Coronary artery (tissue), 2 donors: ENCODE measurements at regions not wholly inside any gene's neighbourhood (a gene's known extent, or its start where the extent isn't known, plus 50 kb on each side); places are given as distances from the start of the nearest gene placed in this dataset.

Source experiments
- DNase-seq: peaks from one replicate; pipeline ENCODE4 v3.0.0-alpha.2; 2017; ENCODE audit warnings: low spot score
- H3K27ac ChIP-seq, 2 donors: fragments of 200-600 bp; sonication (generic); one replicate each; pipeline ENCODE4 v1.5.1; 2016 to 2019
- H3K4me3 ChIP-seq: fragments of 200-600 bp; sonication (generic); 2 replicates; pipeline ENCODE4 v1.5.1; 2016; ENCODE audit warnings: mild to moderate bottlenecking, moderate library complexity
- TF ChIP-seq, protein P1 (sequence below): fragments of 200-600 bp; sonication (generic); IDR thresholded peaks from one replicate; pipeline ENCODE4 v1.5.1; 2019; ENCODE audit warnings: antibody characterized with exemption

DNA sequence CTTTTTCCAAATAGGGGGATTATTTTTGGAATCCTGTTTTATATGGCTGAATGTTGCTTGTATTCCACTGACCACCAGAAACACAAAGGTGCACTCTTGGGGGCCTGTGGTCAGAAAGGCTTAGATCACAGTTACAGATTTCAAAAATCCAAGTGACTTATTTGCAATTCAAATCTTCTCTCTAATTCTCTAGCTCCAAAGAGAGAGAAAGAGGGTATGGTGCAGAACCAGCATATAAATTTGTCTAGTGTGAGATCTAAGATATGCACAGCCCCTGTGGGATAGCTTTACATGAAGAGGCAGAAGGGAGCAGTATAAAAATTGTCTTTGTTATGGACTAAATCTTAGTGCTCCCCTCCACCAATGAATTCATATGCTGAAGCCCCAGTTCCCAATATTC is 1121.7 kb upstream of the CELF2 start:
- no peak overlapping the region for H3K27ac ChIP-seq
- TF ChIP-seq, protein P1, sequence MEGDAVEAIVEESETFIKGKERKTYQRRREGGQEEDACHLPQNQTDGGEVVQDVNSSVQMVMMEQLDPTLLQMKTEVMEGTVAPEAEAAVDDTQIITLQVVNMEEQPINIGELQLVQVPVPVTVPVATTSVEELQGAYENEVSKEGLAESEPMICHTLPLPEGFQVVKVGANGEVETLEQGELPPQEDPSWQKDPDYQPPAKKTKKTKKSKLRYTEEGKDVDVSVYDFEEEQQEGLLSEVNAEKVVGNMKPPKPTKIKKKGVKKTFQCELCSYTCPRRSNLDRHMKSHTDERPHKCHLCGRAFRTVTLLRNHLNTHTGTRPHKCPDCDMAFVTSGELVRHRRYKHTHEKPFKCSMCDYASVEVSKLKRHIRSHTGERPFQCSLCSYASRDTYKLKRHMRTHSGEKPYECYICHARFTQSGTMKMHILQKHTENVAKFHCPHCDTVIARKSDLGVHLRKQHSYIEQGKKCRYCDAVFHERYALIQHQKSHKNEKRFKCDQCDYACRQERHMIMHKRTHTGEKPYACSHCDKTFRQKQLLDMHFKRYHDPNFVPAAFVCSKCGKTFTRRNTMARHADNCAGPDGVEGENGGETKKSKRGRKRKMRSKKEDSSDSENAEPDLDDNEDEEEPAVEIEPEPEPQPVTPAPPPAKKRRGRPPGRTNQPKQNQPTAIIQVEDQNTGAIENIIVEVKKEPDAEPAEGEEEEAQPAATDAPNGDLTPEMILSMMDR: no peak
- DNase-seq: no peak
- no peak overlapping the region for H3K4me3 ChIP-seq

- TF ChIP-seq, protein P1: no peak
- Histone ChIP-seq H3K27ac (no peak overlapping the region), H3K4me3 (no peak overlapping the region)
- no peak for DNase-seq
These were observed 1118.9 kb upstream of the CELF2 start for GRCh38 chr10:9898633-9899395.

DNA sequence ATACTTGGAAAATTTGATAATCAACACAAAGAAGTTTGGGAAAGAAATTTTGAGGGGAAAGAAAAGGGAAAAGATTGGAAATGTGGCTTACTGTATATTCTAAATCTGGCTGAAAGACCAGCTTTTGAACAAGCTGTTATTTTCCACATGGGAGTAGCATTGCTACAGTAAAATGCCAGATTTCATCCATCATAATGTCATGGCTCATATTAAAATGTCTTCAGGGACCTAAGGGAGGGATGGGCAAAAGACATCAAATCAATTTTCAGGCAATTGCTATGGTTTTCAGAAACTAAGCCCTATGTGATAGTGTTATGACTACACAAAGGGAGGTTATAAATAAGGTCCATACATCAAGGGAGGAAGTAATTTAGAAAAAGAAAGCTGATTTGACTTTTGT is 1116.9 kb upstream of the CELF2 start:
- TF ChIP-seq, protein P1: no peak
- Histone ChIP-seq H3K4me3 (no peak overlapping the region), H3K27ac (no peak overlapping the region)
- DNase-seq: no peak

DNA sequence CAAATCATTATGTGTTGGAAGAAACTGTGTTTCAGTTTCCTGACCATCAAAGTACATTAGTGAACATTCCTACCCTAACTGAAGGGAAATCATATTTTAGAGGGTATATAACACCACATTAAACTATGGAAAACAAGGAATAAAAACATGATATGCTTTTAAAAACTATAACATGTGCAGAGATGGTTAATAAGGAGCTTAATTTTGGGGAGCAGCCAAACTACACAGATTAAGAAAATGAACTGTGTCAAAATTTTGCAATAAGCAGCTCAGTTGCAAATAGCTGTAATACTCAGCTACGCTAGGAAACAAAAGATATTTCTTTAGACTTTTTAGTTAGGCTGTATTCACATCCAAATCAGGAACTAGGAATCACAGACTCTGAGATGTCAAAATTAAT is 1115.7 kb upstream of the CELF2 start:
- no peak for DNase-seq
- no peak overlapping the region for H3K27ac ChIP-seq
- TF ChIP-seq, protein P1: no peak
- H3K4me3 ChIP-seq: no peak overlapping the region

DNA sequence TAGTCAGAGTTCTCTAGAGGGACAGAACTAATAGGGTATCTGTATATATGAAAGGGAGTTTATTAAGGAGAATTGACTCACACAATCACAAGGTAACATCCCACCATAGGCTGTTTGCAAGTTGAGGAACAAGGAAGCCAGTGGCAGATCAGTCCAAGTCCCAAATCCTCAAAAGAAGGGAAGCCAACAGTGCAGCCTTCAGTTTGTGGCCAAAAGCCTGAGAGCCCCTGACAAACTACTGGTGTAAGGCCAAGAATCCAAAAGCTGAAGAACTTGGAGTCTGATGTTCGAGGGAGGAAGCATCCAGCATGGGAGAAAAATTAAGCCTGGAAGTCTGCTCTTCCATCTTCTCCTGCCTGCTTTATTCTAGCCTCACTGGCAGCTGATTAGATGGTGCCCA is 1107.2 kb upstream of the CELF2 start:
- Histone ChIP-seq H3K27ac (no peak overlapping the region), H3K4me3 (no peak overlapping the region)
- no peak for DNase-seq
- TF ChIP-seq, protein P1: no peak

GRCh38 chr10:9911488-9911887 is 1106.2 kb upstream of the CELF2 start:
- no peak for DNase-seq
- Histone ChIP-seq H3K4me3 (no peak overlapping the region), H3K27ac (no peak overlapping the region)
- TF ChIP-seq, protein P1: no peak

- DNase-seq: no peak
- Histone ChIP-seq H3K4me3 (no peak overlapping the region), H3K27ac (no peak overlapping the region)
- TF ChIP-seq, protein P1: no peak
These were observed 1103.7 kb upstream of the CELF2 start for GRCh38 chr10:9913876-9914514.
